ENCODE measurements at regions not wholly inside any gene's neighbourhood (a gene's known extent, or its start where the extent isn't known, plus 50 kb on each side); places are given as distances from the start of the nearest gene placed in this dataset.

- no peak for DNase-seq (ENCODE audit: low spot score)
Observed at GRCh38 chr2:188720811-188721605, 253.2 kb upstream of the COL3A1 start.

- DNase-seq (ENCODE audit: low spot score) = no peak
Observed at GRCh38 chr2:188721784-188722183, 252.4 kb upstream of the COL3A1 start.

GRCh38 chr2:188725746-188726360 lies 248.3 kb upstream of the COL3A1 start:
- no peak for DNase-seq (ENCODE audit: low spot score)

DNA sequence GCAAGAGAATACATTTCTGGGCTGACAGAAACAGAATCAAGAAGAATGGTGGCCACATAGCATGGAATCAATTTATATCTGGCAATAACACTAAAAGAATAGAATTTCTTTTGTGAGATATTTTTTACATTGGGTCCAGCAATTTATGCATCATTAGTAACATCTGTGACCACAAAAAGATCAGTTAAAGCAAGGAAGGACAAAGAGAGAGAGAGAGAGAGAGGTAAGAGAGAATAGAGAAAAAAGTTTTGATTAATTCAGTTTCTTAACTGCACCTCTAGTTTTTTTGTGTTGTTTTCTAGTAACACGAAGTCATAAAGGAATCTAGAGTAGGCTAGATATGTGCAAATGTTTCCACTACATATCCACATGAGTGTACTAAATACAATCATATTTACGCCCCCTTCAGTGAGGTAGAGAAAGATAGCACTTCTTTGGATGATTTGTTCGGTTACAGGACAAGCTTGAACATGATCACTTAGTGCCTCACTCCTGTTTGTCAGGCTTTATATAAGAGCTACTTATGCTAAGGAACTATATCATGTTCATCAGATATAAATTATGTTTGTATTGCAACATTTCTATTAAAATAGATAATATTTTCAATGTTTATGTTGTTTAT lies 247.4 kb upstream of the COL3A1 start:
- DNase-seq (ENCODE audit: low spot score) = no peak

DNA sequence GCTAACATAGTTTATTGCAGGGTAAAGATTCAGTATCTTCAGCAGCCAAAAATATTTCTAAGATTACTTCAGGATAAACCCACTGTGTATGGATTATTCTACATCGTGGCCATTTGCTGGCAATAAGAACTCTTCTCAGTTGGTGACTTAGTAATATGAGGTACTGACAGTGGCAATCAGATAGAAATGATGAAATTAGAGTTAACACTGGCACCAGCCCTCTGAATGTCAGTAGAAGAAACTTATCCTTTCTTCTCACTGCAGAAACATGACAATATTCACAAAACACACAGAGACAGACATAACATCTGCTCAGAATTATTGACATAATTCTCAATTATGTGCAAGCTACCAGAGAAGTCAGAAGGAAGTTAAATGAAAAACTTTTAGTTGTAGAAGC lies 246.3 kb upstream of the COL3A1 start:
- no peak for DNase-seq (ENCODE audit: low spot score)

GRCh38 chr2:188734691-188735090 lies 239.5 kb upstream of the COL3A1 start:
- DNase-seq (ENCODE audit: low spot score) = peak; percentile 16

DNA sequence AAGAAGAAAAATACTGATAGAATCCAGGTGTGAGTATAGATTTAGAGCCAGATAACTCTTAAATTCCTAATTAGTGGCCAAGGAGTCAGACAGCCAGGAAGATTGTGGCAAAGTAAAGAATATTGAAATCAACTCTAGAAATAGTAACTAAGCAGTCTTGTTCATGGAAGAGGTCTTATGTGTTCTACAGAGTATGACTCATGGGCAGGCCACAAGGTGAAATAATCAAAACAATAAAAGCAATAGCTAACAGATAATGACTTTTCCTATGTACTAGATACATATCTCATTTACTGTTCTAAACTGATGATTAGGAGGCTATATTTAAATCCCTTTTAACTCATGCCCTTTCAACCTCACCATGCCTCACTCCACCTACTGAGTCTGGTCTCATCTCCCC lies 227.4 kb upstream of the COL3A1 start:
- DNase-seq (ENCODE audit: low spot score) = no peak

- DNase-seq (ENCODE audit: low spot score) = no peak
Observed at GRCh38 chr2:188751816-188752215, 222.4 kb upstream of the COL3A1 start.

GRCh38 chr2:188752311-188752710 lies 221.9 kb upstream of the COL3A1 start:
- DNase-seq (ENCODE audit: low spot score) = no peak

DNA sequence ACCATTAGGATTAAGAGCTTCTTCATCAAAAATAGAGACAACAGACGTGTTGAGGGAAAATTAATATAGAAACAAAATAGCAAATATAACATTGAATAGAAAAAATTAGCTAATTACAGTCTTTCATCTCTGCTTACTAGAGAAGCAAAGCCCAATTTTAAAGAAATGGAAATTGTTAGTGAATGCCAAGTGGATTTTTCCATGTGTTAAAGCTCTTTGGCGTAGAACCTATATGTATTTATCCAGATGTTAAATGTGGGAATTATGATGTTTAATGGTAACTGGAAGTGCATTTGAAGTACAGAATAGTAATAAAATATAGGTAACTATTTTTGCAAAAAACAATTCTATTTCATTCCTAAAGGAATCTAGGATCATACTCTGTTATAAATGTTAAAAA lies 212.0 kb upstream of the COL3A1 start:
- no peak for DNase-seq (ENCODE audit: low spot score)

DNA sequence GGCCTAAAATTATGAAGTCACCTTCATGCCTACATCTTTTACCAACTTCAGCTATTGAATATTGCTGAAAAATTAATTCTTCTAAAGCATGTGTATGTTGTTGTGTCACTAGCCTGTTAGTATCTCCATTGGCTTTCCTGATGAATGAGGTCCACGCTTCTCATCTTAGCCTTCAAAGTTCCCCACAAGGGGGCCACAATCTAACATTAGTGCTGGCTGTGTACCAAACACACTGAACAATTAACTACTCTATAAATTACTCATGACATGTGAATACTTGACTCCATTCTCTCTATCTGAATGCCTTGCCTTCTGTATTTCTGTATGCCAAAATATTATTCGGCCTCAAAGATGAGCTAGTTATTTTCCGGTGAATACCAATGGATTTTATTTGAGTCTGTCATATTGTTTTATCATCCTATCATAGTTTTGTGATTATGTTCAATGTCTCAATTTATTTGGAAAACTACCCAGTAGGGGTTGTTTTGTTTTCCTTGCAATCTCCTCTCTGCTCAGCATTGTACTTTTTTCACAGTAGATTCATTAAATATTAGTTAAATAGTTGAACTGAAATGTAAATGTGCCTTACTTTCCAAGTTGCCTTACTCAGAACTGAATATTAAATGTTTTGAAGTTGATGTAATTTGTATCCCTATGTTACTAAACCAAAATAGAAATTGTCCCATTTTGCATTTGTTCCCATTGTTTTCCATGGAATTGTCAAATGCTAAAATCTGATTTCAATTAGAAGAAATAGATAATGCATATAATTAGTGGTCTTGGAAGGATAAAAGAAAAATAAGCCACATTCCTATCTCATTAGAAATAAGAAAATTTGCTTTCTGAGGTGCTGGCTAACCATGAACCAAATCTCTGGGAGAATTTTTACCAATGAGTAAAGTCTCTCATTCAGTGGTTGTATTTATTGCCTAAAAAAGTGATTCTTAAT lies 208.4 kb upstream of the COL3A1 start:
- peak; percentile 25 for DNase-seq (ENCODE audit: low spot score)

DNA sequence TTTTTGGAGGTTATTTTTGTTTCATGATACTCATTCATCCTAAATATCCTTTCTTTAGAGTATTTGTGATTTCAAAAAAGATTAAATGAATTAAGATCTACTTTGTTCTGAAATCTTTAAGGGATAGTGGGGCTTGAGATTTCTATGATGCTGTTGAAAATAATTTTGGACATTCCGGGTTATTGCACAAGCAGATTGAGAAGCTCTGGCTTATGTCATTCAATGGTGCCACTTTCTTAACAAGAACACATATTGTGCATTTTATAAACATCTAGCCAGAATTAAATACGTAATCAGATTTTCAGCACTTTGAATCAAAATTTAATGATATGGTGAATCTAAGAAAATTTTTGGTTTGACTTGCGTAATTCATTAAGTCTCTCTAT lies 207.7 kb upstream of the COL3A1 start:
- no peak for DNase-seq (ENCODE audit: low spot score)

GRCh38 chr2:188767176-188767575 lies 207.0 kb upstream of the COL3A1 start:
- no peak for DNase-seq (ENCODE audit: low spot score)

- no peak for DNase-seq (ENCODE audit: low spot score)
Observed at GRCh38 chr2:188770296-188770695, 203.9 kb upstream of the COL3A1 start.

- DNase-seq (ENCODE audit: low spot score) = no peak
Observed at GRCh38 chr2:188773075-188773474, 201.1 kb upstream of the COL3A1 start.

DNA sequence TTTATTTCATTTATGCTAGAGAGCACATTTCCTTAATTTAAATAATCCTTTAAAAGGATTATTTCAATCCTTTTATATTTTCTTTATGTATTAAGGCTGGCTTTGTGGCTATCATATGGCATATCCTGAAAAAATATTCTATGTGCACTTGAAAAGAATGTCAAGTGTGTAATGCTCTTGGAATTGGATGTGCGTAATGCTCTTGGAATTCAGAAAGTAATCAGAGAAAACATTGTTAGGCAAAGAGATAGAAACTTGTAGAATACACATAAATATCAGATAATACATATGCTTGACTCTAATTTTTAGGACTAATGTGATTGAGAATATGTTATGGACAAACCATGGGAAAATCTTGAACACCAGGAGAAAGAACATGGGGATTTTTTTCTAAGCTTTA lies 197.5 kb upstream of the COL3A1 start:
- DNase-seq (ENCODE audit: low spot score) = no peak

DNA sequence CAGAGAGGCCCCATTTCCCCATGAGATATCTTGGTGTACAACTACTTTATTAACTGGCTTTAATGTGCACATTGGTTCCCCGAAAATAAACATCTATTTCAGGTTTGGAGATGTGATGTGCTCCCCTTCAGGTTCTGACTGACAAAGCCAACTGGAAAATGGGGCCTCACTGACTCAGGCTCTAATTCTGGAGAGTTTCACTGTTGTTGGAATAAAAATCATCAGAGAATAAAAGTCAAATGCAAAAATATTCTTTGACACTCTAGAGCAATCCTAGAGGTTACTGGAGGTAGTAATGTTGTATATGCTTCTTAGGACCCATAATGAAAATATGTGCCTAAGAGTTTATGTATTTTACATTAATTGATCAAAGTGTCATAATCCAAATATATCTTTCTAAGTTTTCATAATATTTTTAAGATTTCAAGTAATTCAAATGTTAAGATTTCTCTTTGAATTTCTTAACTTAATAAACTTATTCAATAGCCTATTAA lies 189.9 kb upstream of the COL3A1 start:
- DNase-seq (ENCODE audit: low spot score) = no peak

- DNase-seq (ENCODE audit: low spot score) = no peak
Observed at GRCh38 chr2:188785061-188785460, 189.1 kb upstream of the COL3A1 start.

DNA sequence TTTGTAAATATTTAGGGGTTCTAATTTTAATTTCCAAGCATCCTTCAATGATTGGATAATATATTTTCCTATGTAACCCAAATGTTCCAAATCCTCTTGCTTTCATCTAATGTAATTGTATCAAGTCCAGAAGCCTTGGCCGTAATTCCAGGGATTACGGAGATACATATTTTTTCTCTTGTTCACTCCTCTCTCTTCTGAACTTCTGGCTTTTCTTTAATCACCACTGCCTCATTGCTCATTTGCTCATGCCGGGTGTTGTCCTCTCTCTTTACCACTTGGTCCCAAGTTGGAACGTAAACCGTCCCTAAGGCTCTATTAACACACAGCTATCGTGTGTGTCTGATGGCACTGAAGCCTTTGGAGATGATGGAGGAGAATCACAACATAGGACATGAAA lies 188.7 kb upstream of the COL3A1 start:
- no peak for DNase-seq (ENCODE audit: low spot score)

- no peak for DNase-seq (ENCODE audit: low spot score)
Observed at GRCh38 chr2:188786368-188786841, 187.8 kb upstream of the COL3A1 start.

DNA sequence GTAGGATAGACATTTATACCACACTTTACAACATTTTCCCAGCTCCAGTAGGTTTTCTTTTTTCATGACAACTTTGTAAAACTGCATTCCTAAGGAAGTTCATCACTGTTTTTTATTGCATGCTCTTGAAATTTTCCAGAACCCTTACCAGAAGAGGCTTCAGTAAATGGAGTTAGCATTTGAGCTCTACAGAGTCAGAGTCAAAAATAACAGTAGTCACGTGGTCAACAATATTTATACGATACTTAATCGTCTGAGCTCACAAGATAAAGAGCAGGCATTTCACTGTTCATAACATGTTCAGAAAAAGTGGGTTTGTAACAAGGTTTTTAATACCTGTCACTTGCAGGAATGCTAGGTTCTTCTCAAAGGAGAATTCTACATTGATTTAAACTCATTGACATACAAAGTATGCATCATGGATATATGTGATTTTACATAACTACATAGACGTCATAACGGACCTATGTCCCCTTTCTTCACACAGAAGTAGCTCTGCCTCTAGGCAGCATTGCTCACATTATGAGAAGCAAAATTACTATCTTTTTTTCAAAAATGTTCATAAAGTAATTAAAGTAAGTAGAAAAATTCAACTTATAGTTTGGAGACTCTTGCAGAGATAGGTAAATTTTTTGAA lies 187.0 kb upstream of the COL3A1 start:
- no peak for DNase-seq (ENCODE audit: low spot score)

All from iPS-NIHi11 (cell line).